Chondrocyte (in vitro differentiated cells): ENCODE measurements at regions not wholly inside any gene's neighbourhood (a gene's known extent, or its start where the extent isn't known, plus 50 kb on each side); places are given as distances from the start of the nearest gene placed in this dataset.
A peak's percentile ranks its signal among the peaks of the same experiment; 100 is the strongest.

Experiments
- DNase-seq: peaks from one replicate; pipeline ENCODE4 v3.0.0; 2021; ENCODE audit warnings: mixed read lengths, low spot score
- H3K27ac Mint-ChIP-seq: one replicate; pipeline ENCODE4 v1.8.0; 2021; ENCODE audit warnings: mild to moderate bottlenecking, moderate library complexity, mixed read lengths; ENCODE audit not compliant: unreplicated experiment
- H3K27me3 Mint-ChIP-seq: 2 replicates; pipeline ENCODE4 v1.8.0; 2021; ENCODE audit warnings: low read depth, mixed read lengths
- H3K36me3 Mint-ChIP-seq: 2 replicates; pipeline ENCODE4 v1.8.0; 2021; ENCODE audit warnings: low read depth, mixed read lengths
- H3K4me1 Mint-ChIP-seq: 2 replicates; pipeline ENCODE4 v1.8.0; 2021; ENCODE audit warnings: low read depth, mild to moderate bottlenecking, mixed read lengths
- H3K4me3 Mint-ChIP-seq: one replicate; pipeline ENCODE4 v1.8.0; 2021; ENCODE audit warnings: mild to moderate bottlenecking, moderate library complexity, mixed read lengths; ENCODE audit not compliant: unreplicated experiment
- H3K9me3 Mint-ChIP-seq: 2 replicates; pipeline ENCODE4 v1.8.0; 2021; ENCODE audit warnings: low read depth, mixed read lengths
- CTCF ChIP-seq: fragments of 200-600 bp; sonication (generic); IDR thresholded peaks from 2 replicates; pipeline ENCODE4 v1.5.0; 2021; ENCODE audit warnings: antibody characterized with exemption, mild to moderate bottlenecking, moderate library complexity

GRCh38 chr11:13169709-13170108 lies 107.9 kb upstream of the BMAL1 start:
- Mint-ChIP-seq H3K27me3 (peaks cover 4% of the 10 kb centered on the region), H3K9me3 (no peaks in the 10 kb centered on the region), H3K36me3 (no peaks in the 10 kb centered on the region), H3K4me3 (no peak overlapping the region), H3K4me1 (peaks cover 18% of the 10 kb centered on the region), H3K27ac (no peak overlapping the region)
- TF ChIP-seq CTCF: no peak
- DNase-seq: no peak

- no peak for DNase-seq
- no peak overlapping the region for H3K27ac Mint-ChIP-seq
- no peak overlapping the region for H3K4me3 Mint-ChIP-seq
- peaks cover 8% of the 10 kb centered on the region for H3K4me1 Mint-ChIP-seq
- TF ChIP-seq CTCF: no peak
- peaks cover 6% of the 10 kb centered on the region for H3K27me3 Mint-ChIP-seq
- H3K36me3 Mint-ChIP-seq: no peaks in the 10 kb centered on the region
- H3K9me3 Mint-ChIP-seq: no peaks in the 10 kb centered on the region
Measured at GRCh38 chr11:13174090-13174489, 103.5 kb upstream of the BMAL1 start.

GRCh38 chr11:13183094-13183825 lies 94.3 kb upstream of the BMAL1 start:
- Mint-ChIP-seq H3K9me3 (peaks cover 14% of the 10 kb centered on the region), H3K4me1 (peaks cover 6% of the 10 kb centered on the region), H3K4me3 (peak overlapping the region; percentile 52), H3K27me3 (no peaks in the 10 kb centered on the region), H3K36me3 (peaks cover 4% of the 10 kb centered on the region), H3K27ac (peak overlapping the region; percentile 51)
- DNase-seq: no peak
- peak; percentile 80 for TF ChIP-seq CTCF

GRCh38 chr11:13183826-13184196 lies 93.8 kb upstream of the BMAL1 start:
- Mint-ChIP-seq H3K36me3 (peaks cover 6% of the 10 kb centered on the region), H3K27ac (no peak overlapping the region), H3K4me1 (peaks cover 6% of the 10 kb centered on the region), H3K27me3 (no peaks in the 10 kb centered on the region), H3K9me3 (peaks cover 18% of the 10 kb centered on the region), H3K4me3 (no peak overlapping the region)
- DNase-seq: no peak
- peak; percentile 7 for TF ChIP-seq CTCF

- Mint-ChIP-seq H3K36me3 (peaks cover 6% of the 10 kb centered on the region), H3K27me3 (no peaks in the 10 kb centered on the region), H3K27ac (no peak overlapping the region), H3K4me1 (peaks cover 6% of the 10 kb centered on the region), H3K9me3 (peaks cover 18% of the 10 kb centered on the region), H3K4me3 (no peak overlapping the region)
- no peak for DNase-seq
- TF ChIP-seq CTCF: no peak
Measured at GRCh38 chr11:13184295-13184794, 93.2 kb upstream of the BMAL1 start.
